ENCODE measurements at regions not wholly inside any gene's neighbourhood (a gene's known extent, or its start where the extent isn't known, plus 50 kb on each side); places are given as distances from the start of the nearest gene placed in this dataset.

DNA sequence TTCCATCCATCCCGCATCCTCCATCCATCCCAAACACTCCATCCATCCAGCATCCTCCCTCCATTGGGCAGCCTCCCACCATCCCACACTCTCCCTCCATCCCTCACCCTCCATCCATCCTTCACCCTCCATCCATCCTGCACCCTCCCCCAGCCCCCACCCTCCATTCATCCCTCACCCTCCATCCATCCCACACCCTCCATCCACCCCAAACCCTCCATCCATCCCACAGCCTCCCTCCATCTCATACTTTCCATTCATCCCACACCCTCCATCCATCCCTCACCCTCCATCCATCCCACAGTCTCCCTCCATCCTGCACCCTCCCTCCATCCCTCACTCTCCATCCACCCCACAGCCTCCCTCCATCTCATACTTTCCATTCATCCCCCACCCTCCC, 60.4 kb downstream of the FOXI2 start:
- no peak for DNase-seq

- no peak for DNase-seq
These were observed 61.1 kb downstream of the FOXI2 start for GRCh38 chr10:127798111-127798510.

GRCh38 chr10:127801302-127801701, 64.3 kb downstream of the FOXI2 start:
- no peak for DNase-seq

DNA sequence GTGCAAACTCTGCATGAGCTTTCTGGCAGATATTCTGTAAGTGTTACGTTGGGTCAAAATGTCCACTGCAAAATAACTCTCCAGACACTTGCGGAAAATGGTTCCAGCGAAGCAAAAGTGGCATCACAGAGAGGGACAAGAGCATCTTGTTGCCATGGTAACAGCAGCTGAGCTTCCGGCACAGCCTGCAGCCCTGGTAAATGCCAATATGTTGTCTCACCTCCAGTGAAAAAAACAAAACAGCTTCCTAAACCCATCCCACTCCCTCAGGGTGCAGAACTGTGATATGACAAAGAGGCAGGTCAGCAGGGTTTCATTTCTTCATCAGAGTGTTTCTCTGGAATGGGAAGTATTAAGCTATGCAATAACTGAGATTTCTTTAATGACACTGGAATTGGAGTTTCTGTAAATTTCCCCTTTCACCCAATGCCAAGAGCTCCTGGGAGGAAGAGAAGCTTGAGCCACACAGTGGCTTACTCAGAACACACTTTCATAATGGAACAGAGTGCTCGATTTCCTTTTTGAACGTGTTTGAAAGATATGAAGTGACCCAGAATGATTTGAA, 65.6 kb downstream of the FOXI2 start:
- DNase-seq, result peak; percentile 5 to 15

GRCh38 chr10:127804696-127805095, 67.7 kb downstream of the FOXI2 start:
- DNase-seq, result no peak

DNA sequence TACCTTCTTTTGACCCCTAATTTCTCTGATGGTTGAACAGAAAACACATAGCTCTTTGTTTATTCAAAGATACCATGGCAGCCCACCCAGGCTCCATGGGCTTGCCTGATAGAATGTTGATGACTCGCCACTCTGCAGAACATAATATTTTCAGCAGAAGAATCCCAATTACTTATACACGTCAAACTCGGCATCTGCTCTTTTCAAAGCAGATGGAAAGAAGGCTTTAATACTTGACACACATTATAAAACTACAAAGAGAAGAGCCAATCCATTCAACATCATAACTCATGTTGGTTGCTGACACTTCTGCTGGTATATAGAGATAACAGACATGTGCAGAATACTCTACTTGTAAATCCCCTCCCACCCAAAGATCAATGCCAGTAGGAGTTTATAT, 69.0 kb downstream of the FOXI2 start:
- DNase-seq, result no peak

DNA sequence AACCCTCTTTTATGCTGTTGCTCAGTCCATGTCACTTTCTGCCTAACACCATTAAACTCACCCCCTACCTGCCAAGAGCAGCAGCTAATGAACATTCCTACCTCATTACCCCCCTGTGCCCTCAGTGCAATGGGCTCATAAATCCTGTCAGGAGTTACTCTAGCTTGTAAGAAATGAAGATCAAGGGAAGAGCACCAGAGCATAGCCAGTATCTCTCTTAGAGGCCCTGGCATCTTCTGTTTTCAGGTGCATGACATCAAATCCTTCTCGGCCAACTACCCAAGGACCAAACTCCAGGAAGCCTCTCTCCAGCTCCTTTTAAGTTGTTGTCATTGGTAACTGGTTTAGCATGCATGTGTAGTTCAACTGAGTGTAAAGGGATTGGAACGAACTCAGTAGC, 75.1 kb downstream of the FOXI2 start:
- DNase-seq, result no peak

GRCh38 chr10:127813290-127813689, 76.3 kb downstream of the FOXI2 start:
- DNase-seq, result no peak

DNA sequence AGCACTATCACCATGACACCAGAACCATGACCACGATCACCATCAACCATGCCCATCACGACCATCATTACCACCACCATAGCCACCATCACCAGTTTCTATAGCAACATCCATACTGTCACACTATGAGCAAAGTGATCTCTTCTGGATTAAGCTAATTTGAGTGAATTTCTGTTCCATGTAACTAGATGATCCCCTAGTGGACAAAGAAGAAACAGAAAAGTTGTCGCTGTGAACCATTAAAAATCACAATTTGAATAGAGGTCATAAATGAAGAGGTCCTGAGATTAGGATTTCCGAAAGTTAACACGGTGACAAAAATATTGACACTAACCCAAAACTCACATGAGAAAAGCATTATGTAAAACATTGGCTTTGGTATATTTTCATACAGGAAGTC, 77.6 kb downstream of the CLRN3 start:
- DNase-seq, result no peak

DNA sequence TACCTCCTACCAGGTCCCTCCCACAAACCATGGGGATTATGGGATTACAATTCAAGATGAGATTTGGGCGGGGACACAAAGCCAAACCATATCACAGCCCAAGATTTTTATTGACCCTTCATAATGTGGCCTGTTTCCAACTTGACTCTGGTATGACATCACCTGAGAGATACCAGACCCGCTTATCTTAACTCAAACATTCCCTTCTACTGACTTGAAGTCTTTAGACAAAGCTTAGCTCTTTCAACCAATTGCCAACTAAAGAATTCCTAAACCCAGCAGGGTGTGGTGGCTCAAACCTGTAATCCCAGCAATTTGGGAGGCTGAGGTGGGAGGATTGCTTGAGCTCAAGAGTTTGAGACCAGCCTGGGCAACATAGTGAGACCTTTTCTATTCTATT, 67.9 kb downstream of the CLRN3 start:
- DNase-seq, result no peak

GRCh38 chr10:127826154-127826725, 66.5 kb downstream of the CLRN3 start:
- no peak for DNase-seq

GRCh38 chr10:127827354-127828140, 65.2 kb downstream of the CLRN3 start:
- no peak for DNase-seq
